ENCODE measurements at regions not wholly inside any gene's neighbourhood (a gene's known extent, or its start where the extent isn't known, plus 50 kb on each side); places are given as distances from the start of the nearest gene placed in this dataset.

DNA sequence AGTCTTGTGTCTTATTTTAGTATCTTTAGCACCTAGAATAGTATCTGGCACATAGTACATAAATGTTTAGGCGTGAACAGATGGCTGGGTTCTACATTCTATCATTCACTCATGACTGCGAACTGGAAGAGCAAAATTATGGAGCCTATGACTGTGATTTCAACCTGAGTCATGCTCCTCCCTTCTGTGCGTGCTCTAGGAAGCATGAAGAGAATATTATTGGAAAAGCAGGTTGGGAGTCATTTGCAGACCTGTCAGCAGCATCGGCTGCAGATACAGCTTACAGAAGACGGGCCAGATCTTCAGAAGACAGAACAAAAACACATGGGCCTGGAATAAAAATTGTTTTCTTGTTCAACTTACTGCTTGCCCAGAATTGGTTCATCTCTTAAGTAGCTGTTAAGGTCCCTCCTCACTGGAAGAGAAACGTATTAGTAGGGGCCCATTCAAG, 344.0 kb upstream of the USP24 start:
- Histone ChIP-seq H3K79me2 (ENCODE audit: low read length) (no peaks in the 10 kb centered on the region), H4K20me1 (ENCODE audit: low read length) (no peaks in the 10 kb centered on the region), H3K9me2 (replicated peaks; ENCODE audit: low read length) (no peaks in the 10 kb centered on the region), H3K4me2 (ENCODE audit: low read length) (no peak overlapping the region), H3K9ac (ENCODE audit: low read length) (no peak overlapping the region), H3K4me1 (ENCODE audit: insufficient read depth, low read length) (peaks cover 15% of the 10 kb centered on the region), H2AFZ (ENCODE audit: low read length) (no peak overlapping the region), H3K4me3 (ENCODE audit: low read length) (no peak overlapping the region), H3K27me3 (ENCODE audit: low read length) (no peaks in the 10 kb centered on the region), H3F3A (ENCODE audit: low read length, unreplicated experiment) (no peaks in the 10 kb centered on the region), H3K9me3 (ENCODE audit: low read length) (no peaks in the 10 kb centered on the region), H3K27ac (ENCODE audit: low read length) (no peak overlapping the region), H3K36me3 (ENCODE audit: low read depth, low read length) (no peaks in the 10 kb centered on the region)
- TF ChIP-seq EZH2 (IDR thresholded peaks at IDR 0.05; ENCODE audit: low read length, unreplicated experiment) (no peak), EZH2phosphoT487 (IDR thresholded peaks at IDR 0.05; ENCODE audit: borderline replicate concordance, low read length) (no peak)
- TF ChIP-seq, protein P1, sequence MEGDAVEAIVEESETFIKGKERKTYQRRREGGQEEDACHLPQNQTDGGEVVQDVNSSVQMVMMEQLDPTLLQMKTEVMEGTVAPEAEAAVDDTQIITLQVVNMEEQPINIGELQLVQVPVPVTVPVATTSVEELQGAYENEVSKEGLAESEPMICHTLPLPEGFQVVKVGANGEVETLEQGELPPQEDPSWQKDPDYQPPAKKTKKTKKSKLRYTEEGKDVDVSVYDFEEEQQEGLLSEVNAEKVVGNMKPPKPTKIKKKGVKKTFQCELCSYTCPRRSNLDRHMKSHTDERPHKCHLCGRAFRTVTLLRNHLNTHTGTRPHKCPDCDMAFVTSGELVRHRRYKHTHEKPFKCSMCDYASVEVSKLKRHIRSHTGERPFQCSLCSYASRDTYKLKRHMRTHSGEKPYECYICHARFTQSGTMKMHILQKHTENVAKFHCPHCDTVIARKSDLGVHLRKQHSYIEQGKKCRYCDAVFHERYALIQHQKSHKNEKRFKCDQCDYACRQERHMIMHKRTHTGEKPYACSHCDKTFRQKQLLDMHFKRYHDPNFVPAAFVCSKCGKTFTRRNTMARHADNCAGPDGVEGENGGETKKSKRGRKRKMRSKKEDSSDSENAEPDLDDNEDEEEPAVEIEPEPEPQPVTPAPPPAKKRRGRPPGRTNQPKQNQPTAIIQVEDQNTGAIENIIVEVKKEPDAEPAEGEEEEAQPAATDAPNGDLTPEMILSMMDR (conservative IDR thresholded peaks at IDR 0.05; ENCODE audit: low read depth, low read length), result no peak
- no TSS peak for BruUV-seq (replicated peaks)
- ChIA-PET POLR2A (ENCODE audit: unreplicated experiment) (no interaction called here), CTCF (no interaction called here)
- intact Hi-C loops (cut with micrococcal nuclease), result no loop called here
- peak; percentile 77 for ATAC-seq
- DNase-seq, result peak; percentile 57

DNA sequence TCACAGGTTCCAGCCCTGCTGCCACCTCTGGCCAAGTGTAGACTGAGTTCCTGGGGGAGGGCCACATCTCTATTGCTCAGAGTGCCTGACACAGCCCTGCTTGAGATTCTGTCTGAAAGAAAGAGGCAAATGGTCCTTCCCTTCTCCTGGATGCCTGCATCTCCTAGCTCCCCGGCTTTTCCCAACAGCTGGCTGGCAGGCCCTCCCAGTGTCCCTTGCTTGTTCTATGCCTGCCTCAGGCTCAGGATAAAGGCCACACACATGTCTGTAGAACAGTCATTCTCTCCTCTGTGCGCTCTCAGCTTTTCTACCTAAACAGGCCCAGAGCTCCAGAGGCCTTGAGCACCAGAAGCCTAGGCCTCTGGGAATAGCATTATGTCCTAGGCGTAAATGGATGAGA, 343.4 kb upstream of the USP24 start:
- no peak overlapping the region for H3K9ac ChIP-seq (ENCODE audit: low read length)
- CTCF ChIA-PET, result no interaction called here
- H3K4me1 ChIP-seq (ENCODE audit: insufficient read depth, low read length), result peaks cover 15% of the 10 kb centered on the region
- no peaks in the 10 kb centered on the region for H3K9me2 ChIP-seq (replicated peaks; ENCODE audit: low read length)
- no peaks in the 10 kb centered on the region for H3K9me3 ChIP-seq (ENCODE audit: low read length)
- intact Hi-C loops (cut with micrococcal nuclease), result no loop called here
- no peaks in the 10 kb centered on the region for H3K27me3 ChIP-seq (ENCODE audit: low read length)
- H3K27ac ChIP-seq (ENCODE audit: low read length), result no peak overlapping the region
- ATAC-seq, result no peak
- no peaks in the 10 kb centered on the region for H3K79me2 ChIP-seq (ENCODE audit: low read length)
- BruUV-seq (replicated peaks), result no TSS peak
- TF ChIP-seq, protein P1 (conservative IDR thresholded peaks at IDR 0.05; ENCODE audit: low read depth, low read length), result no peak
- TF ChIP-seq EZH2 (IDR thresholded peaks at IDR 0.05; ENCODE audit: low read length, unreplicated experiment) (no peak), EZH2phosphoT487 (IDR thresholded peaks at IDR 0.05; ENCODE audit: borderline replicate concordance, low read length) (no peak)
- no peaks in the 10 kb centered on the region for H3K36me3 ChIP-seq (ENCODE audit: low read depth, low read length)
- DNase-seq, result no peak
- no peak overlapping the region for H3K4me3 ChIP-seq (ENCODE audit: low read length)
- H2AFZ ChIP-seq (ENCODE audit: low read length), result no peak overlapping the region
- H3F3A ChIP-seq (ENCODE audit: low read length, unreplicated experiment), result no peaks in the 10 kb centered on the region
- no peaks in the 10 kb centered on the region for H4K20me1 ChIP-seq (ENCODE audit: low read length)
- POLR2A ChIA-PET (ENCODE audit: unreplicated experiment), result no interaction called here
- H3K4me2 ChIP-seq (ENCODE audit: low read length), result no peak overlapping the region

- no peak for ATAC-seq
- no peaks in the 10 kb centered on the region for H3K79me2 ChIP-seq (ENCODE audit: low read length)
- H3K9me3 ChIP-seq (ENCODE audit: low read length), result no peaks in the 10 kb centered on the region
- no peak overlapping the region for H2AFZ ChIP-seq (ENCODE audit: low read length)
- H3K9ac ChIP-seq (ENCODE audit: low read length), result no peak overlapping the region
- CTCF ChIA-PET, result no interaction called here
- no peaks in the 10 kb centered on the region for H3F3A ChIP-seq (ENCODE audit: low read length, unreplicated experiment)
- no peak overlapping the region for H3K4me2 ChIP-seq (ENCODE audit: low read length)
- no peaks in the 10 kb centered on the region for H3K27me3 ChIP-seq (ENCODE audit: low read length)
- intact Hi-C loops (cut with micrococcal nuclease), result no loop called here
- POLR2A ChIA-PET (ENCODE audit: unreplicated experiment), result no interaction called here
- no peaks in the 10 kb centered on the region for H4K20me1 ChIP-seq (ENCODE audit: low read length)
- no peaks in the 10 kb centered on the region for H3K9me2 ChIP-seq (replicated peaks; ENCODE audit: low read length)
- TF ChIP-seq EZH2 (IDR thresholded peaks at IDR 0.05; ENCODE audit: low read length, unreplicated experiment) (no peak), EZH2phosphoT487 (IDR thresholded peaks at IDR 0.05; ENCODE audit: borderline replicate concordance, low read length) (no peak)
- TF ChIP-seq, protein P1 (conservative IDR thresholded peaks at IDR 0.05; ENCODE audit: low read depth, low read length), result no peak
- H3K27ac ChIP-seq (ENCODE audit: low read length), result no peak overlapping the region
- DNase-seq, result no peak
- H3K4me3 ChIP-seq (ENCODE audit: low read length), result no peak overlapping the region
- no peaks in the 10 kb centered on the region for H3K36me3 ChIP-seq (ENCODE audit: low read depth, low read length)
- BruUV-seq (replicated peaks), result no TSS peak
- H3K4me1 ChIP-seq (ENCODE audit: insufficient read depth, low read length), result peaks cover 15% of the 10 kb centered on the region
Measured at GRCh38 chr1:55555956-55556725, 341.0 kb upstream of the USP24 start.
